SK-N-SH (cell line): ENCODE measurements at regions not wholly inside any gene's neighbourhood (a gene's known extent, or its start where the extent isn't known, plus 50 kb on each side); places are given as distances from the start of the nearest gene placed in this dataset.

Source experiments
- CTCF ChIP-seq: fragments of 200-600 bp; sonication (generic); IDR thresholded peaks from 2 replicates; pipeline ENCODE4 v1.6.1; 2017; ENCODE audit warnings: antibody characterized with exemption, mild to moderate bottlenecking, moderate library complexity
- MAX ChIP-seq: IDR thresholded peaks from 2 replicates; pipeline ENCODE4 v1.4.0; 2012; ENCODE audit warnings: low read depth
- NRF1 ChIP-seq: IDR thresholded peaks from 2 replicates; pipeline ENCODE4 v1.6.1; 2012; ENCODE audit warnings: low read depth, mild to moderate bottlenecking, low read length
- RFX5 ChIP-seq: IDR thresholded peaks from 2 replicates; pipeline ENCODE4 v1.6.1; 2012; ENCODE audit warnings: mild to moderate bottlenecking, improper control_type of control experiment, low read length

DNA sequence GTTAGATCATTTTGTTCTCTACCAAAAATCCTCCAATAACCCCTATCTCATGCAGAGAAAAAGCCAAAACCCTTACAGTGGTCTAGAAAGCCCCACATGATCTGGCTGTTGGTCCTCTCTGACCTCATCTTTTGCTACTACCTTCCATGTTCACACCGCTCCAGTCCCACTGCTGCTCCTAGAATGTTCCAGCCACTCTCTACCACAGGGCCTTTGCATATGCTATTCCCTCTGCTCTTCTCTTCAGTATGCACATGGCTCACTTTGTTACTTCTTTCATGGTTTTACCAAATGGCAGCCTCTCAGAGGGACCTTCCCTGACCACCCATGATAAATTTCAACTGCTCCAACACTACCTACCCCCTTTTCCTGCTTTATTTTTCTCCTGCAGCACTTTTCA, 193.5 kb upstream of the CCDC150 start:
- TF ChIP-seq NRF1 (no peak), RFX5 (no peak), CTCF (no peak), MAX (no peak)
